A549 (cell line): ENCODE measurements at regions not wholly inside any gene's neighbourhood (a gene's known extent, or its start where the extent isn't known, plus 50 kb on each side); places are given as distances from the start of the nearest gene placed in this dataset.

Experiments used
- ATAC-seq, 2 experiments: fragments of 200-7000 bp in 1 of 2; fragments of >200 bp in 1 of 2; cut with Nextera tagmentation in 1 of 2; cut with Tn5 transposase in 1 of 2; 3 replicates each; pipeline versions ENCODE4 v1.8.0 to v1.9.1; 2018 to 2020; ENCODE audit warnings: mild to moderate bottlenecking in 1 of 2, moderate library complexity in 1 of 2
- CTCF ChIA-PET: fragments of 300-600 bp; sonication (Branson Sonifier 250); formaldehyde crosslinking; extraction: SDS; loops from one replicate; lab custom pipeline; 2021; ENCODE audit warnings: antibody characterized with exemption, inconsistent platforms; lab: Yijun Ruan, JAX
- POLR2A ChIA-PET: fragments of 350-600 bp; formaldehyde crosslinking; extraction: SDS; loops from one replicate; lab custom pipeline; 2021; ENCODE audit warnings: antibody characterized with exemption, inconsistent platforms; lab: Yijun Ruan, JAX
- DNase-seq, 2 experiments: peaks; one replicate each; pipeline versions ENCODE4 v3.0.0 to v3.0.0-alpha.2; 2011 to 2016; ENCODE audit warnings: low read depth in 1 of 2, low spot score in 1 of 2
- FAIRE-seq: peaks from 2 replicates; lab custom pipeline; 2011; peaks lifted over from hg19 to GRCh38; lab: Jason Lieb, UNC
- H3K27ac ChIP-seq, 2 experiments: fragments of >200 bp; sonication (Bioruptor Twin); formaldehyde crosslinking; 3 replicates each; pipeline ENCODE4 v1.5.1; 2016 to 2017
- H3K4me1 ChIP-seq: fragments of >200 bp; sonication (Bioruptor Twin); formaldehyde crosslinking; 3 replicates; pipeline ENCODE4 v1.6.1; 2016
- H3K4me2 ChIP-seq: fragments of >200 bp; sonication (Bioruptor Twin); formaldehyde crosslinking; 3 replicates; pipeline ENCODE4 v1.6.1; 2016
- H3K4me3 ChIP-seq: fragments of >200 bp; sonication (Bioruptor Twin); formaldehyde crosslinking; 3 replicates; pipeline ENCODE4 v1.5.1; 2016
- H3K9me3 ChIP-seq: fragments of >200 bp; sonication (Bioruptor Twin); formaldehyde crosslinking; 3 replicates; pipeline ENCODE4 v1.6.1; 2016
- CBX2 ChIP-seq: fragments of 200-600 bp; sonication (generic); IDR thresholded peaks from 2 replicates; pipeline ENCODE4 v1.6.1; 2016; ENCODE audit warnings: low read depth, mild to moderate bottlenecking, borderline replicate concordance
- CBX8 ChIP-seq: fragments of 200-600 bp; sonication (generic); IDR thresholded peaks from 2 replicates; pipeline ENCODE4 v1.6.1; 2016
- CHD2 ChIP-seq: fragments of 150-350 bp; IDR thresholded peaks from 2 replicates; pipeline ENCODE4 v1.6.1; 2014; ENCODE audit warnings: low read length; ENCODE audit not compliant: partially characterized antibody
- CHD4 ChIP-seq: fragments of 200-600 bp; sonication (generic); IDR thresholded peaks from 2 replicates; pipeline ENCODE4 v1.6.1; 2016; ENCODE audit warnings: antibody characterized with exemption, mild to moderate bottlenecking, borderline replicate concordance
- FOSB ChIP-seq: fragments of 250-450 bp; sonication (Bioruptor Pico); IDR thresholded peaks from 2 replicates; pipeline ENCODE4 v1.5.0; 2020; ENCODE audit warnings: mild to moderate bottlenecking, moderate library complexity
- FOSL2 ChIP-seq, 2 experiments: fragments of 450-650 bp in 1 of 2; fragments of >200 bp in 1 of 2; sonication (Bioruptor Twin) in 1 of 2; formaldehyde crosslinking; IDR thresholded peaks; 2 replicates each; pipeline versions ENCODE4 v1.5.0 to v1.6.1; 2016 to 2020; ENCODE audit warnings: mild to moderate bottlenecking in 1 of 2, moderate library complexity in 1 of 2
- GATA3 ChIP-seq: IDR thresholded peaks from 2 replicates; pipeline ENCODE4 v1.6.1; 2012; ENCODE audit warnings: borderline replicate concordance
- HOXA7 ChIP-seq: fragments of 250-450 bp; sonication (Bioruptor Pico); IDR thresholded peaks from 2 replicates; pipeline ENCODE4 v1.5.0; 2020; ENCODE audit warnings: mild to moderate bottlenecking, moderate library complexity
- HOXB13 ChIP-seq: fragments of 250-450 bp; sonication (Bioruptor Pico); IDR thresholded peaks from 2 replicates; pipeline ENCODE4 v1.5.0; 2020; ENCODE audit warnings: low read depth, mild to moderate bottlenecking, moderate library complexity
- HOXB5 ChIP-seq: fragments of 250-450 bp; sonication (Bioruptor Pico); IDR thresholded peaks from 2 replicates; pipeline ENCODE4 v1.5.0; 2020; ENCODE audit warnings: mild to moderate bottlenecking, moderate library complexity
- KDM1A ChIP-seq: fragments of 200-600 bp; sonication (generic); IDR thresholded peaks from 2 replicates; pipeline ENCODE4 v1.6.1; 2016; ENCODE audit warnings: low read depth, mild to moderate bottlenecking
- MAZ ChIP-seq: fragments of 150-350 bp; IDR thresholded peaks from 2 replicates; pipeline ENCODE4 v1.6.1; 2014; ENCODE audit warnings: antibody characterized with exemption, low read depth, low read length, borderline replicate concordance
- NFE2L2 ChIP-seq: fragments of 150-350 bp; conservative IDR thresholded peaks from 2 replicates; pipeline ENCODE4 v1.6.1; 2014; ENCODE audit warnings: low read length
- NR3C1 ChIP-seq: fragments of >200 bp; sonication (Bioruptor Twin); formaldehyde crosslinking; IDR thresholded peaks from 3 replicates; pipeline ENCODE4 v1.6.1; 2017
- POLR2A ChIP-seq: IDR thresholded peaks from 2 replicates; pipeline ENCODE4 v1.6.1; 2012; ENCODE audit warnings: mild to moderate bottlenecking, low read length
- POLR2AphosphoS2 ChIP-seq: conservative IDR thresholded peaks from 2 replicates; pipeline ENCODE4 v1.6.1; 2012; ENCODE audit warnings: low read length, improper control_type of control experiment, inconsistent platforms
- RAD21 ChIP-seq, 2 experiments: fragments of >200 bp in 1 of 2; sonication (Bioruptor Twin) in 1 of 2; formaldehyde crosslinking in 1 of 2; IDR thresholded peaks in 1 of 2; conservative IDR thresholded peaks in 1 of 2; 2 replicates in 1 of 2; 3 replicates in 1 of 2; pipeline ENCODE4 v1.6.1; 2012 to 2018; ENCODE audit warnings: inconsistent platforms in 1 of 2
- RNF2 ChIP-seq: fragments of 200-600 bp; sonication (generic); IDR thresholded peaks from 2 replicates; pipeline ENCODE4 v1.6.1; 2016; ENCODE audit warnings: low read depth, mild to moderate bottlenecking, antibody characterized with exemption, moderate library complexity, borderline replicate concordance
- TFCP2L1 ChIP-seq: fragments of 250-450 bp; sonication (Bioruptor Pico); IDR thresholded peaks from 2 replicates; pipeline ENCODE4 v1.5.0; 2021; ENCODE audit warnings: mild to moderate bottlenecking
- WGBS: methylation state at CpG from one replicate; pipeline ENCODE4 v1.1.6; 2017; ENCODE audit errors: missing lambda C conversion rate; 5-methylcytosine and 5-hydroxymethylcytosine counted together
- TF ChIP-seq, protein P1 (sequence below): fragments of 250-450 bp; sonication (Bioruptor Pico); IDR thresholded peaks from 2 replicates; pipeline ENCODE4 v1.5.0; 2020; ENCODE audit warnings: low read depth, mild to moderate bottlenecking, moderate library complexity
- TF ChIP-seq, protein P2 (sequence below): fragments of 200-600 bp; sonication (generic); IDR thresholded peaks from 2 replicates; pipeline ENCODE4 v1.6.1; 2016; ENCODE audit warnings: antibody characterized with exemption, mild to moderate bottlenecking, moderate library complexity
- TF ChIP-seq, protein P3 (sequence below): IDR thresholded peaks from 2 replicates; pipeline ENCODE4 v1.6.1; 2012

DNA sequence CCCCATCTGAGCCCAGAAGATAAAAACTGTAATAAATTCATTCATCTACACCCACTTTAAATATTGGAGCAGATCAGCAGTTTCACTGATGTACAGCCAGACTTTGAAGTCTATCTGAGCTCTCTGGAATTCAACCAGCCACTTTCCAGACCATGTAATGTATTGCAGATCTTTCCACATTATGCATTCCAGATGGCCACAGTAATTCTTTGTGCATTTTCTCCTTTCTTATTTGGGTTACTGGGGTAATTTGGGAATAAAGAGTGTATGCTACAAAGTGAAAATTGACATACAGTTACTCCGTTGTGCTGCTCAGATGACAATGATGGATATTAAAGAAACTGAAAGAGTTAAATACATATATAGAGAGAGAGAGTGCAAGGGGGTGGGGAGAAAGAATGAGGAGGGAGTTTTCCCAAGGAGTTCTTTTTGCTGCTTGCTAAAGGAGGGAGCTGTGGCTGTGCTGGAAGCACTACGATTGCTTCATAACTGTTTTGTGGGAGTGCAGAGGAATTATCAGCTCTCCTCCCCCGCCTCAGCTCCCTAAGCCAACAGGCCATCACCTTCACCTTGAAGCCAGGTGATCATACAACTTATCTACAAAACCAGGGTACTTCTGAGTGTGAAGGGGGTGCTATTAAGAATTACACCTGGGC lies 152.8 kb downstream of the GAS1 start (continued):
- TF ChIP-seq, protein P1, sequence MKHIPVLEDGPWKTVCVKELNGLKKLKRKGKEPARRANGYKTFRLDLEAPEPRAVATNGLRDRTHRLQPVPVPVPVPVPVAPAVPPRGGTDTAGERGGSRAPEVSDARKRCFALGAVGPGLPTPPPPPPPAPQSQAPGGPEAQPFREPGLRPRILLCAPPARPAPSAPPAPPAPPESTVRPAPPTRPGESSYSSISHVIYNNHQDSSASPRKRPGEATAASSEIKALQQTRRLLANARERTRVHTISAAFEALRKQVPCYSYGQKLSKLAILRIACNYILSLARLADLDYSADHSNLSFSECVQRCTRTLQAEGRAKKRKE (CRISPR knock-in tag), result no peak
- no peak for TF ChIP-seq NFE2L2
- no peak for TF ChIP-seq HOXA7 (CRISPR knock-in tag)
- no peak for TF ChIP-seq GATA3
- TF ChIP-seq KDM1A, result no peak
- TF ChIP-seq HOXB5 (CRISPR knock-in tag), result no peak
- TF ChIP-seq, all 56 proteins: peak for 0

DNA sequence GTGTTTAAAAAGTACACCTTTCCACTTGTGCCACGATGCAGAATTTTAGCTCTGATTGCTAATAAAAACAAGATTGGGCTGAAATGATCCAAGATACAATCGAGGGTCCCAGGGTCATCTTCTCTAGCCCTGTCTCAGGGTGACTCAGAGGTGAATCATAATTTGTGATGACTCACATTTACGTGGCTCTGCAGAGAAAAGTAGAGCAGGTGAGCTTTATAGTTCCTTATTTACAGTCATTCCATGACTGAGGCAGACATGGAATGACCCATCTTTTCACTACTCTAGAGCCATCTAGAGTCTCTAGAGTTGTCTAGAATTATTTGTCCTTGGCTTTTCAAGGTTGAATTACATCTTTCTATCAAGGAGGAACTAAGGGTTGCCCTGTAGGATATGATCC lies 155.2 kb downstream of the GAS1 start:
- Histone ChIP-seq H3K4me2 (no peak overlapping the region), H3K4me3 (no peak overlapping the region), H3K27ac (no peak overlapping the region), H3K4me1 (no peaks in the 10 kb centered on the region), H3K9me3 (no peaks in the 10 kb centered on the region)
- ATAC-seq (no peak; a peak in 1 of 6 replicates), FAIRE-seq (no peak), DNase-seq (no peak)
- WGBS, result 0% methylated on average over 3 of the region's 3 CpGs
- ChIA-PET POLR2A (no interaction called here), CTCF (no interaction called here)
- TF ChIP-seq, protein P2, sequence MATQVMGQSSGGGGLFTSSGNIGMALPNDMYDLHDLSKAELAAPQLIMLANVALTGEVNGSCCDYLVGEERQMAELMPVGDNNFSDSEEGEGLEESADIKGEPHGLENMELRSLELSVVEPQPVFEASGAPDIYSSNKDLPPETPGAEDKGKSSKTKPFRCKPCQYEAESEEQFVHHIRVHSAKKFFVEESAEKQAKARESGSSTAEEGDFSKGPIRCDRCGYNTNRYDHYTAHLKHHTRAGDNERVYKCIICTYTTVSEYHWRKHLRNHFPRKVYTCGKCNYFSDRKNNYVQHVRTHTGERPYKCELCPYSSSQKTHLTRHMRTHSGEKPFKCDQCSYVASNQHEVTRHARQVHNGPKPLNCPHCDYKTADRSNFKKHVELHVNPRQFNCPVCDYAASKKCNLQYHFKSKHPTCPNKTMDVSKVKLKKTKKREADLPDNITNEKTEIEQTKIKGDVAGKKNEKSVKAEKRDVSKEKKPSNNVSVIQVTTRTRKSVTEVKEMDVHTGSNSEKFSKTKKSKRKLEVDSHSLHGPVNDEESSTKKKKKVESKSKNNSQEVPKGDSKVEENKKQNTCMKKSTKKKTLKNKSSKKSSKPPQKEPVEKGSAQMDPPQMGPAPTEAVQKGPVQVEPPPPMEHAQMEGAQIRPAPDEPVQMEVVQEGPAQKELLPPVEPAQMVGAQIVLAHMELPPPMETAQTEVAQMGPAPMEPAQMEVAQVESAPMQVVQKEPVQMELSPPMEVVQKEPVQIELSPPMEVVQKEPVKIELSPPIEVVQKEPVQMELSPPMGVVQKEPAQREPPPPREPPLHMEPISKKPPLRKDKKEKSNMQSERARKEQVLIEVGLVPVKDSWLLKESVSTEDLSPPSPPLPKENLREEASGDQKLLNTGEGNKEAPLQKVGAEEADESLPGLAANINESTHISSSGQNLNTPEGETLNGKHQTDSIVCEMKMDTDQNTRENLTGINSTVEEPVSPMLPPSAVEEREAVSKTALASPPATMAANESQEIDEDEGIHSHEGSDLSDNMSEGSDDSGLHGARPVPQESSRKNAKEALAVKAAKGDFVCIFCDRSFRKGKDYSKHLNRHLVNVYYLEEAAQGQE, result no peak
- no peak for TF ChIP-seq FOSL2 (IDR thresholded peaks at IDR 0.05)
- peak; percentile 64 for TF ChIP-seq FOSL2 (CRISPR knock-in tag; IDR thresholded peaks at IDR 0.05)

DNA sequence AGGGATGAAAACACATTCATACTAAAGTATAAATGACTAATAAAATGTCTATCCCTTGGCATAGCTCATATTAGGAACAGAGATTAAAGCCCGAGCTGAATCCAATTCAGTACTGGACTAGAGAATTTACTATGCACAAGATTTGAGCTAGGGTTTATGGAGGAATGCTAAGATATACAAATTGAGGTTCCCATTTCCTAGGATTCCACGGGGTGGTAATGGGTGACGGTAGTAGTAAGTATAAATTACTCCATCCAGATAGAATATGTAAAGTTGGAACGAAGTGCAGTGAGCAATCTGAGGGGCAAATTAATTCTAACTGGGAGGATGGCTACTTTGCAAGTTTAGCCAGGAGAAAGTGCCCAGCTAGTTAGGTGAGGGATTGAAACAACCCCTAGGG lies 156.5 kb downstream of the GAS1 start:
- ChIA-PET POLR2A (no interaction called here), CTCF (interaction anchor here (0.6 to 1.0 kb wide), 3 partner anchors 8 to 357 kb away, joined by 3 read pairs; no protein-coding TSS in a partner anchor)
- Histone ChIP-seq H3K4me1 (no peaks in the 10 kb centered on the region), H3K4me2 (no peak overlapping the region), H3K27ac (no peak overlapping the region), H3K4me3 (no peak overlapping the region), H3K9me3 (no peaks in the 10 kb centered on the region)
- 17% methylated on average over 4 of the region's 4 CpGs for WGBS
- FAIRE-seq, result no peak
- DNase-seq, result no peak
- no peak for TF ChIP-seq CBX2
- TF ChIP-seq CHD2, result no peak
- no peak for TF ChIP-seq NFE2L2
- TF ChIP-seq, protein P1 (CRISPR knock-in tag), result no peak
- TF ChIP-seq POLR2A, result no peak
- no peak for TF ChIP-seq MAZ
- no peak for TF ChIP-seq CBX8
- TF ChIP-seq GATA3, result no peak
- no peak for TF ChIP-seq HOXA7 (CRISPR knock-in tag)
- no peak for TF ChIP-seq HOXB13
- no peak for TF ChIP-seq NR3C1
- TF ChIP-seq, protein P3, sequence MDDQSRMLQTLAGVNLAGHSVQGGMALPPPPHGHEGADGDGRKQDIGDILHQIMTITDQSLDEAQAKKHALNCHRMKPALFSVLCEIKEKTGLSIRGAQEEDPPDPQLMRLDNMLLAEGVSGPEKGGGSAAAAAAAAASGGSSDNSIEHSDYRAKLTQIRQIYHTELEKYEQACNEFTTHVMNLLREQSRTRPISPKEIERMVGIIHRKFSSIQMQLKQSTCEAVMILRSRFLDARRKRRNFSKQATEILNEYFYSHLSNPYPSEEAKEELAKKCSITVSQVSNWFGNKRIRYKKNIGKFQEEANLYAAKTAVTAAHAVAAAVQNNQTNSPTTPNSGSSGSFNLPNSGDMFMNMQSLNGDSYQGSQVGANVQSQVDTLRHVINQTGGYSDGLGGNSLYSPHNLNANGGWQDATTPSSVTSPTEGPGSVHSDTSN, result no peak
- no peak for TF ChIP-seq FOSB (CRISPR knock-in tag)
- TF ChIP-seq POLR2AphosphoS2, result no peak
- TF ChIP-seq TFCP2L1, result no peak
- no peak for TF ChIP-seq RAD21 (conservative IDR thresholded peaks at IDR 0.05 in 1 of 2, IDR thresholded peaks at IDR 0.05 in 1 of 2)
- TF ChIP-seq RNF2, result no peak
- no peak for TF ChIP-seq CHD4
- no peak for ATAC-seq
